Type B pancreatic cell (in vitro differentiated cells): ENCODE measurements at regions not wholly inside any gene's neighbourhood (a gene's known extent, or its start where the extent isn't known, plus 50 kb on each side); places are given as distances from the start of the nearest gene placed in this dataset.
"Not testable (repeated sequence)": the region's sequence is repeated elsewhere in the genome, so short reads cannot be mapped to it uniquely, and the experiment has no call there.

Experiments
- DNase-seq: peaks from one replicate; pipeline ENCODE4 v3.0.0; 2021; ENCODE audit warnings: mixed read lengths; ENCODE audit not compliant: unreplicated experiment; ENCODE audit errors: extremely low spot score
- H3K27ac Mint-ChIP-seq: 2 replicates; pipeline ENCODE4 v1.8.0; 2021; ENCODE audit warnings: mild to moderate bottlenecking, mixed read lengths
- H3K27me3 Mint-ChIP-seq: 2 replicates; pipeline ENCODE4 v1.8.0; 2021; ENCODE audit warnings: mixed read lengths
- H3K36me3 Mint-ChIP-seq: 2 replicates; pipeline ENCODE4 v1.8.0; 2021; ENCODE audit warnings: mixed read lengths
- H3K4me1 Mint-ChIP-seq: one replicate; pipeline ENCODE4 v1.8.0; 2021; ENCODE audit warnings: mixed read lengths; ENCODE audit not compliant: unreplicated experiment
- H3K4me3 Mint-ChIP-seq: 2 replicates; pipeline ENCODE4 v1.8.0; 2021; ENCODE audit warnings: mild to moderate bottlenecking, mixed read lengths
- H3K9me3 Mint-ChIP-seq: 2 replicates; pipeline ENCODE4 v1.8.0; 2021; ENCODE audit warnings: mixed read lengths
- CTCF ChIP-seq: fragments of 200-600 bp; sonication (generic); conservative IDR thresholded peaks from 2 replicates; pipeline ENCODE4 v1.5.0; 2021; ENCODE audit warnings: antibody characterized with exemption, mild to moderate bottlenecking

GRCh38 chr21:39073063-39073462 is 110.2 kb downstream of the PSMG1 start:
- TF ChIP-seq CTCF = no peak
- no peaks in the 10 kb centered on the region for H3K36me3 Mint-ChIP-seq
- H3K27me3 Mint-ChIP-seq = peaks cover 6% of the 10 kb centered on the region

GRCh38 chr21:39072468-39072867 is 110.8 kb downstream of the PSMG1 start:
- H3K27me3 Mint-ChIP-seq = peaks cover 6% of the 10 kb centered on the region

More at GRCh38 chr21:39073063-39073462, 110.2 kb downstream of the PSMG1 start:
- Mint-ChIP-seq H3K4me3 (no peak overlapping the region), H3K27ac (no peak overlapping the region), H3K4me1 (peaks cover 17% of the 10 kb centered on the region), H3K9me3 (no peaks in the 10 kb centered on the region)
- DNase-seq = no peak

GRCh38 chr21:39071623-39072214 is 111.5 kb downstream of the PSMG1 start:
- peaks cover 20% of the 10 kb centered on the region for H3K4me1 Mint-ChIP-seq
- no peak overlapping the region for H3K4me3 Mint-ChIP-seq
- H3K27ac Mint-ChIP-seq = no peak overlapping the region
- DNase-seq = no peak
- TF ChIP-seq CTCF = no peak
- H3K36me3 Mint-ChIP-seq = no peaks in the 10 kb centered on the region
- H3K9me3 Mint-ChIP-seq = no peaks in the 10 kb centered on the region
- H3K27me3 Mint-ChIP-seq = peaks cover 6% of the 10 kb centered on the region

More at GRCh38 chr21:39072468-39072867, 110.8 kb downstream of the PSMG1 start:
- no peaks in the 10 kb centered on the region for H3K36me3 Mint-ChIP-seq
- H3K4me3 Mint-ChIP-seq = no peak overlapping the region
- H3K9me3 Mint-ChIP-seq = no peaks in the 10 kb centered on the region
- H3K4me1 Mint-ChIP-seq = peaks cover 17% of the 10 kb centered on the region
- H3K27ac Mint-ChIP-seq = no peak overlapping the region
- DNase-seq = no peak
- TF ChIP-seq CTCF = no peak

GRCh38 chr21:39069856-39070255 is 113.4 kb downstream of the PSMG1 start:
- H3K9me3 Mint-ChIP-seq, H3K27ac Mint-ChIP-seq, DNase-seq: not testable (repeated sequence)

GRCh38 chr21:39066829-39067780 is 116.1 kb downstream of the PSMG1 start:
- H3K4me1 Mint-ChIP-seq = peaks cover 15% of the 10 kb centered on the region
- TF ChIP-seq CTCF = no peak
- DNase-seq = no peak
- peaks cover 6% of the 10 kb centered on the region for H3K27me3 Mint-ChIP-seq
- no peaks in the 10 kb centered on the region for H3K36me3 Mint-ChIP-seq
- H3K27ac Mint-ChIP-seq = no peak overlapping the region
- no peak overlapping the region for H3K4me3 Mint-ChIP-seq
- H3K9me3 Mint-ChIP-seq = no peaks in the 10 kb centered on the region

More at GRCh38 chr21:39069856-39070255, 113.4 kb downstream of the PSMG1 start:
- H3K4me1 Mint-ChIP-seq = peaks cover 21% of the 10 kb centered on the region
- H3K4me3 Mint-ChIP-seq, H3K36me3 Mint-ChIP-seq, H3K27me3 Mint-ChIP-seq: not testable (repeated sequence)

GRCh38 chr21:39065917-39066316 is 117.3 kb downstream of the PSMG1 start:
- H3K9me3 Mint-ChIP-seq = no peaks in the 10 kb centered on the region
- peaks cover 6% of the 10 kb centered on the region for H3K27me3 Mint-ChIP-seq
- no peak overlapping the region for H3K27ac Mint-ChIP-seq
- no peaks in the 10 kb centered on the region for H3K36me3 Mint-ChIP-seq
- peaks cover 4% of the 10 kb centered on the region for H3K4me1 Mint-ChIP-seq
- no peak for TF ChIP-seq CTCF
- H3K4me3 Mint-ChIP-seq = no peak overlapping the region
- DNase-seq = no peak
